Endothelial cell of umbilical vein (primary cell): ENCODE measurements at regions not wholly inside any gene's neighbourhood (a gene's known extent, or its start where the extent isn't known, plus 50 kb on each side); places are given as distances from the start of the nearest gene placed in this dataset.

Experiments
- BruUV-seq: library from RNA; stranded (reverse); fragments of 400-500 nt; replicated peaks from 2 replicates; lab custom pipeline; 2021; lab: Mats Ljungman, UMichigan
- CTCF ChIA-PET: fragments of 300-600, 350-600 bp; sonication (Branson Sonifier 250); formaldehyde crosslinking; loops from one replicate; lab custom pipeline; 2021; ENCODE audit warnings: antibody characterized with exemption, inconsistent platforms; lab: Charles Lee
- POLR2A ChIA-PET: fragments of 300-600, 350-600 bp; sonication (Branson Sonifier 250); formaldehyde crosslinking; loops from one replicate; lab custom pipeline; 2021; ENCODE audit warnings: antibody characterized with exemption, inconsistent platforms; lab: Charles Lee
- DNase-seq: peaks from one replicate; pipeline ENCODE4 v3.0.0-alpha.2; 2011; ENCODE audit warnings: low read depth, low spot score
- FAIRE-seq: peaks from 2 replicates; lab custom pipeline; 2011; peaks lifted over from hg19 to GRCh38; lab: Jason Lieb, UNC
- H2AFZ ChIP-seq: 2 replicates; pipeline ENCODE4 v1.6.0; 2012; ENCODE audit warnings: low read depth, low read length, control low read depth, inconsistent platforms
- H3K27ac ChIP-seq: 2 replicates; pipeline ENCODE4 v1.5.1; 2011; ENCODE audit warnings: low read depth, mild to moderate bottlenecking, control low read depth, low read length, moderate library complexity; ENCODE audit not compliant: insufficient read depth
- H3K27me3 ChIP-seq, 2 experiments: 2 replicates each; pipeline versions ENCODE4 v1.6.0 to v1.6.1; 2011; ENCODE audit warnings: low read length in 2 of 2, mixed read lengths in 1 of 2; ENCODE audit not compliant: control insufficient read depth in 2 of 2, insufficient read depth in 2 of 2
- H3K36me3 ChIP-seq, 2 experiments: 2 replicates in 1 of 2; 3 replicates in 1 of 2; pipeline ENCODE4 v1.5.1; 2011; ENCODE audit warnings: low read length in 2 of 2, mild to moderate bottlenecking in 1 of 2, moderate library complexity in 1 of 2; ENCODE audit not compliant: control insufficient read depth in 2 of 2, insufficient read depth in 2 of 2; ENCODE audit errors: extremely low read depth in 1 of 2
- H3K4me1 ChIP-seq: 3 replicates; pipeline ENCODE4 v1.5.1; 2011; ENCODE audit warnings: mild to moderate bottlenecking, low read length; ENCODE audit not compliant: control insufficient read depth, insufficient read depth; ENCODE audit errors: extremely low read depth
- H3K4me2 ChIP-seq: 2 replicates; pipeline ENCODE4 v1.6.1; 2011; ENCODE audit warnings: low read length, control low read depth, mixed read lengths; ENCODE audit not compliant: insufficient read depth
- H3K4me3 ChIP-seq, 3 experiments: fragments of 200-600 bp in 1 of 3; sonication (generic), shearing (Covaris generic) in 1 of 3; replicated peaks in 1 of 3; 2 replicates each; pipeline ENCODE4 v1.5.1; 2011 to 2016; ENCODE audit warnings: control low read depth in 3 of 3, low read length in 3 of 3, mild to moderate bottlenecking in 2 of 3, inconsistent platforms in 1 of 3, low read depth in 1 of 3, moderate library complexity in 1 of 3; ENCODE audit not compliant: insufficient read depth in 1 of 3
- H3K79me2 ChIP-seq: 2 replicates; pipeline ENCODE4 v1.6.0; 2012; ENCODE audit warnings: low read length, inconsistent platforms; ENCODE audit not compliant: control insufficient read depth, insufficient read depth
- H3K9ac ChIP-seq: replicated peaks from 2 replicates; pipeline ENCODE3; 2011; ENCODE audit warnings: low read length, control low read depth; ENCODE audit not compliant: insufficient read depth; ENCODE audit errors: extremely low read depth
- H3K9me1 ChIP-seq: replicated peaks from 3 replicates; pipeline ENCODE4 v1.6.0; 2011; ENCODE audit warnings: mild to moderate bottlenecking, low read length; ENCODE audit not compliant: control insufficient read depth, insufficient read depth; ENCODE audit errors: extremely low read depth
- H3K9me3 ChIP-seq: replicated peaks from 2 replicates; pipeline ENCODE4 v1.5.1; 2012; ENCODE audit warnings: low read length, inconsistent platforms; ENCODE audit not compliant: control insufficient read depth, insufficient read depth
- H4K20me1 ChIP-seq: replicated peaks from 2 replicates; pipeline ENCODE3; 2011; ENCODE audit warnings: mild to moderate bottlenecking, low read length; ENCODE audit not compliant: control insufficient read depth, insufficient read depth; ENCODE audit errors: extremely low read depth
- EZH2 ChIP-seq: IDR thresholded peaks from 2 replicates; pipeline ENCODE4 v1.6.1; 2012; ENCODE audit warnings: borderline replicate concordance, low read depth, mild to moderate bottlenecking, moderate library complexity, low read length, inconsistent platforms; ENCODE audit not compliant: severe bottlenecking
- FOS ChIP-seq: IDR thresholded peaks from 2 replicates; pipeline ENCODE4 v1.6.1; 2011; ENCODE audit warnings: mild to moderate bottlenecking, low read length, moderate library complexity, borderline replicate concordance; ENCODE audit not compliant: insufficient read depth
- GATA2 ChIP-seq: IDR thresholded peaks from 2 replicates; pipeline ENCODE4 v1.7.0; 2011; ENCODE audit warnings: low read depth, mild to moderate bottlenecking, moderate library complexity, mixed read lengths, low read length; ENCODE audit not compliant: insufficient read length, insufficient read depth
- JUN ChIP-seq: IDR thresholded peaks from 2 replicates; pipeline ENCODE4 v1.6.1; 2011; ENCODE audit warnings: borderline replicate concordance, low read depth; ENCODE audit not compliant: insufficient read length, insufficient read depth
- MAX ChIP-seq: IDR thresholded peaks from 2 replicates; pipeline ENCODE4 v1.6.1; 2011; ENCODE audit not compliant: insufficient read depth, insufficient read length
- MYC ChIP-seq: IDR thresholded peaks from one replicate; pipeline ENCODE4 v1.6.1; 2011; ENCODE audit warnings: mild to moderate bottlenecking, low read depth, low read length
- POLR2A ChIP-seq: IDR thresholded peaks from 2 replicates; pipeline ENCODE4 v1.6.1; 2012; ENCODE audit warnings: low read depth, mild to moderate bottlenecking, control low read depth, low read length
- POLR2AphosphoS5 ChIP-seq: IDR thresholded peaks from 2 replicates; pipeline ENCODE4 v1.6.1; 2012; ENCODE audit warnings: low read depth, mild to moderate bottlenecking, control low read depth, low read length, moderate library complexity; ENCODE audit not compliant: insufficient read depth
- dilution Hi-C: fragments of 300-500 bp; cut with MboI; formaldehyde crosslinking; loops from one replicate; pipeline ENCODE4 v1.15.0; 2019; ENCODE audit warnings: low sequenced_read_pairs; ENCODE audit not compliant: extremely low pct_ligation_motif_present
- intact Hi-C: fragments of 100-400 bp; cut with micrococcal nuclease; formaldehyde crosslinking; loops from one replicate; pipeline ENCODE4 v1.10.0; 2022
- TF ChIP-seq, protein P1 (sequence below), 2 donors: IDR thresholded peaks; 1 replicate in 1 of 2; 2 replicates in 1 of 2; pipeline ENCODE4 v1.5.1; 2011; ENCODE audit warnings: low read length in 2 of 2, mild to moderate bottlenecking in 2 of 2, moderate library complexity in 2 of 2, control low read depth in 1 of 2, inconsistent platforms in 1 of 2, low read depth in 1 of 2; ENCODE audit not compliant: insufficient read depth in 1 of 2; ENCODE audit errors: extremely low read depth in 1 of 2

DNA sequence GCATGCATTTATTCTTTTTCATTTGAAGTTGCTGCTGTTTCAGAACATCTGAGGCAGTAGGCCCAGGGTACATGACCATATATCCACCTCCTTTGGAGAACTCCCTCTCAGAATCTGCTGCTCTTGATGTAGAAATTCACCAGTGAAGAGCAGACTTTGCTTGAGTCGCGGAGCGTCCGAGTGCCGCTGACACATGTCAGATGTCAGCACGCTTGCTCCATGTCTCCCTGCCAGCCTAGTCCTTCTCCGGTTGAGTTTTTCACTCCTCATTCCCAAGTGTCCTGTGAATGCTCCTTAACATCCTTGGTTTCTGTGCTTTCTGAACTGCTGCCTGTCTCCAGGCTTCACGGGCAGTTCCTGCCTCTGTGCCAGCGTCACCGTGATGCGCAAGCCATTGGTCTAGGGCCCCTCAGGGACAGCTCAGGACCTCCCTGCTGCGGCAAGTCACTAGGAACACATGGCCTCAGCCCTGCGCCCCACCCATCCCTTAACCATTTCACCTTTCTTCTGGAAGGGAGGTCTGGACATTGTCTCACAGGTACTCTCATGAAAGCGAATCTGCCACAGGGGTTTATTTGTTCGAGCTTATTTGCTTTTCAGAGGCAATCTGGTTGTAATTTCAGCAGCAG is 93.1 kb upstream of the RBPJ start:
- POLR2A ChIA-PET = no interaction called here
- BruUV-seq = no TSS peak
- Histone ChIP-seq H4K20me1 (no peaks in the 10 kb centered on the region), H3K9ac (no peak overlapping the region), H3K36me3 (no peaks in the 10 kb centered on the region), H3K4me3 (no peak overlapping the region), H3K79me2 (no peaks in the 10 kb centered on the region), H3K27me3 (no peaks in the 10 kb centered on the region), H3K9me3 (no peaks in the 10 kb centered on the region), H3K9me1 (no peaks in the 10 kb centered on the region), H3K4me2 (no peak overlapping the region), H2AFZ (no peak overlapping the region), H3K4me1 (no peaks in the 10 kb centered on the region), H3K27ac (no peak overlapping the region)
- FAIRE-seq (no peak), DNase-seq (no peak)
- intact Hi-C loops (no loop called here), dilution Hi-C loops (no loop called here)
- TF ChIP-seq FOS = no peak
- no peak for TF ChIP-seq GATA2
- TF ChIP-seq EZH2 = no peak
- TF ChIP-seq, protein P1, sequence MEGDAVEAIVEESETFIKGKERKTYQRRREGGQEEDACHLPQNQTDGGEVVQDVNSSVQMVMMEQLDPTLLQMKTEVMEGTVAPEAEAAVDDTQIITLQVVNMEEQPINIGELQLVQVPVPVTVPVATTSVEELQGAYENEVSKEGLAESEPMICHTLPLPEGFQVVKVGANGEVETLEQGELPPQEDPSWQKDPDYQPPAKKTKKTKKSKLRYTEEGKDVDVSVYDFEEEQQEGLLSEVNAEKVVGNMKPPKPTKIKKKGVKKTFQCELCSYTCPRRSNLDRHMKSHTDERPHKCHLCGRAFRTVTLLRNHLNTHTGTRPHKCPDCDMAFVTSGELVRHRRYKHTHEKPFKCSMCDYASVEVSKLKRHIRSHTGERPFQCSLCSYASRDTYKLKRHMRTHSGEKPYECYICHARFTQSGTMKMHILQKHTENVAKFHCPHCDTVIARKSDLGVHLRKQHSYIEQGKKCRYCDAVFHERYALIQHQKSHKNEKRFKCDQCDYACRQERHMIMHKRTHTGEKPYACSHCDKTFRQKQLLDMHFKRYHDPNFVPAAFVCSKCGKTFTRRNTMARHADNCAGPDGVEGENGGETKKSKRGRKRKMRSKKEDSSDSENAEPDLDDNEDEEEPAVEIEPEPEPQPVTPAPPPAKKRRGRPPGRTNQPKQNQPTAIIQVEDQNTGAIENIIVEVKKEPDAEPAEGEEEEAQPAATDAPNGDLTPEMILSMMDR (IDR thresholded peaks at IDR 0.05; ENCODE audit: extremely low read depth in 1 of 2, insufficient read depth in 1 of 2, low read depth in 1 of 2, low read length in 2 of 2) = no peak
- TF ChIP-seq POLR2A = no peak
- no peak for TF ChIP-seq MYC
- CTCF ChIA-PET = interaction anchor here (1.4 kb wide), 1 partner anchor 240 kb away, joined by 3 read pairs; no protein-coding TSS in a partner anchor

GRCh38 chr4:26228883-26229282 is 91.9 kb upstream of the RBPJ start:
- dilution Hi-C loops = no loop called here
- Histone ChIP-seq H3K27ac (no peak overlapping the region), H3K4me1 (no peaks in the 10 kb centered on the region), H3K36me3 (no peaks in the 10 kb centered on the region), H4K20me1 (no peaks in the 10 kb centered on the region), H3K4me3 (no peak overlapping the region), H3K9ac (no peak overlapping the region), H3K27me3 (no peaks in the 10 kb centered on the region), H3K9me1 (no peaks in the 10 kb centered on the region), H2AFZ (no peak overlapping the region), H3K79me2 (no peaks in the 10 kb centered on the region), H3K4me2 (no peak overlapping the region), H3K9me3 (no peaks in the 10 kb centered on the region)
- ChIA-PET CTCF (interaction anchor here (1.4 kb wide), 1 partner anchor 241 kb away, joined by 3 read pairs; no protein-coding TSS in a partner anchor), POLR2A (no interaction called here)
- FAIRE-seq = no peak
- TF ChIP-seq, protein P1 (IDR thresholded peaks at IDR 0.05; ENCODE audit: extremely low read depth in 1 of 2, insufficient read depth in 1 of 2, low read depth in 1 of 2, low read length in 2 of 2) = no peak
- TF ChIP-seq MYC (no peak), POLR2A (no peak), FOS (no peak), POLR2AphosphoS5 (no peak), EZH2 (no peak), GATA2 (no peak), MAX (no peak), JUN (no peak)
- no TSS peak for BruUV-seq
- DNase-seq = no peak
- intact Hi-C loops = no loop called here
